ENCODE measurements at regions not wholly inside any gene's neighbourhood (a gene's known extent, or its start where the extent isn't known, plus 50 kb on each side); places are given as distances from the start of the nearest gene placed in this dataset.

DNA sequence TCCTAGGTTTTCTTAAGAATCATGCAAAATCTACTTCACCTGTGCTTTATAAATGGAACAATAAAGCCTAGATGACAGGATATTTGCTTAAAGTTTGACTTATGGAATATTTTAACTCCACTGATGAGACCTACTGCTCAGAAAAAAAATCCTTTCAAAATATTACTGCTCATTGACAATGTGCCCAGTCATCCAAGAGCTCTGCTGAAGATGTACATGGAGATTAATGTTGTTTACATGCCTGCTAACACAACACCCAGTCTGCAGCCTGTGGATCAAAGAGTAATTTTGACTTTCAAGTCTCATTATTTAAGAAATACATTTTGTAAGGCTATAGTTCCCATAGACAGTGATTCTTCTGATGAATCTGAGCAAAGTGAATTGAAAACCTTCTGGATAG lies 889.6 kb downstream of the CDH18 start:
- Histone ChIP-seq H3K9ac (ENCODE audit: control insufficient read depth, extremely low read depth, insufficient read depth, low read length) (no peak overlapping the region), H3K36me3 (ENCODE audit: control insufficient read depth in 2 of 2, extremely low read depth in 1 of 2, insufficient read depth in 2 of 2, low read length in 2 of 2) (no peaks in the 10 kb centered on the region), H3K4me1 (ENCODE audit: control insufficient read depth, extremely low read depth, insufficient read depth, low read length) (no peaks in the 10 kb centered on the region), H3K27me3 (ENCODE audit: control insufficient read depth, extremely low read depth, insufficient read depth, low read length) (no peaks in the 10 kb centered on the region), H3K79me2 (ENCODE audit: control insufficient read depth, insufficient read depth, low read length) (no peaks in the 10 kb centered on the region), H3K27ac (ENCODE audit: control insufficient read depth, insufficient read depth, low read length) (no peak overlapping the region), H2AFZ (ENCODE audit: control insufficient read depth, low read length) (no peak overlapping the region), H3K9me1 (ENCODE audit: control insufficient read depth, extremely low read depth, insufficient read depth, low read length) (no peaks in the 10 kb centered on the region), H3K4me3 (ENCODE audit: control insufficient read depth in 2 of 3, extremely low read depth in 1 of 3, insufficient read depth in 2 of 3, low read depth in 1 of 3, low read length in 3 of 3) (no peak overlapping the region), H3K9me3 (ENCODE audit: control insufficient read depth, low read depth, low read length) (no peaks in the 10 kb centered on the region), H3K4me2 (ENCODE audit: control insufficient read depth, extremely low read depth, insufficient read depth, low read depth, low read length) (no peak overlapping the region), H4K20me1 (ENCODE audit: control insufficient read depth, extremely low read depth, insufficient read depth, low read length) (no peaks in the 10 kb centered on the region)
- TF ChIP-seq, protein P1, sequence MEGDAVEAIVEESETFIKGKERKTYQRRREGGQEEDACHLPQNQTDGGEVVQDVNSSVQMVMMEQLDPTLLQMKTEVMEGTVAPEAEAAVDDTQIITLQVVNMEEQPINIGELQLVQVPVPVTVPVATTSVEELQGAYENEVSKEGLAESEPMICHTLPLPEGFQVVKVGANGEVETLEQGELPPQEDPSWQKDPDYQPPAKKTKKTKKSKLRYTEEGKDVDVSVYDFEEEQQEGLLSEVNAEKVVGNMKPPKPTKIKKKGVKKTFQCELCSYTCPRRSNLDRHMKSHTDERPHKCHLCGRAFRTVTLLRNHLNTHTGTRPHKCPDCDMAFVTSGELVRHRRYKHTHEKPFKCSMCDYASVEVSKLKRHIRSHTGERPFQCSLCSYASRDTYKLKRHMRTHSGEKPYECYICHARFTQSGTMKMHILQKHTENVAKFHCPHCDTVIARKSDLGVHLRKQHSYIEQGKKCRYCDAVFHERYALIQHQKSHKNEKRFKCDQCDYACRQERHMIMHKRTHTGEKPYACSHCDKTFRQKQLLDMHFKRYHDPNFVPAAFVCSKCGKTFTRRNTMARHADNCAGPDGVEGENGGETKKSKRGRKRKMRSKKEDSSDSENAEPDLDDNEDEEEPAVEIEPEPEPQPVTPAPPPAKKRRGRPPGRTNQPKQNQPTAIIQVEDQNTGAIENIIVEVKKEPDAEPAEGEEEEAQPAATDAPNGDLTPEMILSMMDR (optimal IDR thresholded peaks at IDR 0.05 in 1 of 3, IDR thresholded peaks at IDR 0.05 in 1 of 3, conservative IDR thresholded peaks at IDR 0.05 in 1 of 3; ENCODE audit: extremely low read depth in 1 of 3, insufficient read depth in 2 of 3, low read length in 3 of 3) = no peak
- TF ChIP-seq EZH2 (IDR thresholded peaks at IDR 0.05; ENCODE audit: low read length) = no peak
- DNase-seq (ENCODE audit: low read depth, low spot score) (no peak), FAIRE-seq (no peak)
- dilution Hi-C loops (cut with MboI; ENCODE audit: extremely low pct_ligation_motif_present, low sequenced_read_pairs) = no loop called here

DNA sequence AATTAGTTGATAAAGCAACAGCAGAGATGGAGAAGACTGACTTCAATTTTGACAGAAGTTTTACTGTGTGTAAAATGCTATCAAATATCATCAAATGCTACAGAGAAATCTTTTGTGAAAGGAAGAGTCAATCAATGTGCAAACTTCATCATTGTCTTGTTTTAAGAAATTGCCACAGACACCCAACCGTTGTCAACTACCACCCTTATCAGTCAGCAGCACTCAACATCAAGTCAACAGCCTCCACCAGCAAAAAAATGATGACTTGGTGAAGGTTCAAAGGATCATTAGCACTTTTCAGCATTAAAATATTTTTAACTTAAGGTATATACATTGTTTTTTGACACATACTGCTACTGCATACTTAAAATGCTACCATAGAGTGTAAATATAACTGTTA lies 888.8 kb downstream of the CDH18 start:
- no peak overlapping the region for H3K9ac ChIP-seq (ENCODE audit: control insufficient read depth, extremely low read depth, insufficient read depth, low read length)
- no peaks in the 10 kb centered on the region for H3K9me1 ChIP-seq (ENCODE audit: control insufficient read depth, extremely low read depth, insufficient read depth, low read length)
- H3K4me3 ChIP-seq (ENCODE audit: control insufficient read depth in 2 of 3, extremely low read depth in 1 of 3, insufficient read depth in 2 of 3, low read depth in 1 of 3, low read length in 3 of 3) = no peak overlapping the region
- dilution Hi-C loops (cut with MboI; ENCODE audit: extremely low pct_ligation_motif_present, low sequenced_read_pairs) = no loop called here
- H3K27ac ChIP-seq (ENCODE audit: control insufficient read depth, insufficient read depth, low read length) = no peak overlapping the region
- no peaks in the 10 kb centered on the region for H3K27me3 ChIP-seq (ENCODE audit: control insufficient read depth, extremely low read depth, insufficient read depth, low read length)
- H3K4me1 ChIP-seq (ENCODE audit: control insufficient read depth, extremely low read depth, insufficient read depth, low read length) = no peaks in the 10 kb centered on the region
- H3K9me3 ChIP-seq (ENCODE audit: control insufficient read depth, low read depth, low read length) = no peaks in the 10 kb centered on the region
- FAIRE-seq (no peak), DNase-seq (ENCODE audit: low read depth, low spot score) (no peak)
- H3K4me2 ChIP-seq (ENCODE audit: control insufficient read depth, extremely low read depth, insufficient read depth, low read depth, low read length) = no peak overlapping the region
- no peak overlapping the region for H2AFZ ChIP-seq (ENCODE audit: control insufficient read depth, low read length)
- TF ChIP-seq EZH2 (IDR thresholded peaks at IDR 0.05; ENCODE audit: low read length) = no peak
- TF ChIP-seq, protein P1 (optimal IDR thresholded peaks at IDR 0.05 in 1 of 3, IDR thresholded peaks at IDR 0.05 in 1 of 3, conservative IDR thresholded peaks at IDR 0.05 in 1 of 3; ENCODE audit: extremely low read depth in 1 of 3, insufficient read depth in 2 of 3, low read length in 3 of 3) = no peak
- no peaks in the 10 kb centered on the region for H4K20me1 ChIP-seq (ENCODE audit: control insufficient read depth, extremely low read depth, insufficient read depth, low read length)
- no peaks in the 10 kb centered on the region for H3K79me2 ChIP-seq (ENCODE audit: control insufficient read depth, insufficient read depth, low read length)
- no peaks in the 10 kb centered on the region for H3K36me3 ChIP-seq (ENCODE audit: control insufficient read depth in 2 of 2, extremely low read depth in 1 of 2, insufficient read depth in 2 of 2, low read length in 2 of 2)
